H9 (cell line): ENCODE measurements at regions not wholly inside any gene's neighbourhood (a gene's known extent, or its start where the extent isn't known, plus 50 kb on each side); places are given as distances from the start of the nearest gene placed in this dataset.

ENCODE experiments used
- DNase-seq: peaks from one replicate; pipeline ENCODE4 v3.0.0-alpha.2; 2017
- H2AFZ ChIP-seq: one replicate; pipeline ENCODE4 v1.6.1; 2013; ENCODE audit warnings: mild to moderate bottlenecking, low read length, control low read depth, moderate library complexity
- H2AK5ac ChIP-seq: 2 replicates; pipeline ENCODE4 v1.6.1; 2013; ENCODE audit warnings: low read length, control low read depth, mixed read lengths; ENCODE audit not compliant: insufficient read length
- H2BK120ac ChIP-seq: one replicate; pipeline ENCODE4 v1.6.1; 2013; ENCODE audit warnings: low read depth, mild to moderate bottlenecking, low read length, control low read depth, inconsistent platforms; ENCODE audit not compliant: poor library complexity, severe bottlenecking
- H2BK12ac ChIP-seq: 2 replicates; pipeline ENCODE4 v1.6.1; 2013; ENCODE audit warnings: low read length, control low read depth, mixed read lengths, low read depth; ENCODE audit not compliant: insufficient read length
- H2BK15ac ChIP-seq: 2 replicates; pipeline ENCODE4 v1.6.1; 2013; ENCODE audit warnings: low read depth, low read length, control low read depth
- H2BK20ac ChIP-seq: one replicate; pipeline ENCODE4 v1.6.1; 2013; ENCODE audit warnings: low read depth, mild to moderate bottlenecking, low read length, control low read depth, inconsistent platforms; ENCODE audit not compliant: poor library complexity, severe bottlenecking
- H2BK5ac ChIP-seq: 2 replicates; pipeline ENCODE4 v1.6.1; 2013; ENCODE audit warnings: low read length, control low read depth, mixed read lengths; ENCODE audit not compliant: insufficient read length
- H3K14ac ChIP-seq: 2 replicates; pipeline ENCODE4 v1.6.1; 2013; ENCODE audit warnings: low read length, control low read depth; ENCODE audit not compliant: insufficient read depth
- H3K18ac ChIP-seq: 2 replicates; pipeline ENCODE4 v1.6.1; 2013; ENCODE audit warnings: low read depth, mild to moderate bottlenecking, mixed read lengths, low read length, control low read depth; ENCODE audit not compliant: insufficient read length
- H3K23ac ChIP-seq: 2 replicates; pipeline ENCODE4 v1.6.1; 2013; ENCODE audit warnings: low read length, control low read depth, mixed read lengths, low read depth; ENCODE audit not compliant: insufficient read length
- H3K23me2 ChIP-seq: 2 replicates; pipeline ENCODE4 v1.6.1; 2013; ENCODE audit warnings: low read depth, mild to moderate bottlenecking, mixed read lengths, low read length, control low read depth; ENCODE audit not compliant: insufficient read length, poor library complexity, severe bottlenecking
- H3K27ac ChIP-seq: 2 replicates; pipeline ENCODE4 v1.5.1; 2013; ENCODE audit warnings: low read length, control low read depth, mixed read lengths, low read depth; ENCODE audit not compliant: insufficient read length
- H3K27me3 ChIP-seq: 2 replicates; pipeline ENCODE4 v1.6.1; 2013; ENCODE audit warnings: low read length, control low read depth, inconsistent platforms; ENCODE audit not compliant: insufficient read depth
- H3K4ac ChIP-seq: 2 replicates; pipeline ENCODE4 v1.6.1; 2013; ENCODE audit warnings: low read depth, mild to moderate bottlenecking, control low read depth, inconsistent platforms, low read length, moderate library complexity
- H3K4me1 ChIP-seq: 2 replicates; pipeline ENCODE4 v1.6.1; 2013; ENCODE audit warnings: low read length, control low read depth, inconsistent platforms; ENCODE audit not compliant: insufficient read depth
- H3K4me2 ChIP-seq: 2 replicates; pipeline ENCODE4 v1.6.1; 2013; ENCODE audit warnings: low read length, control low read depth, mixed read lengths; ENCODE audit not compliant: insufficient read length, insufficient read depth
- H3K56ac ChIP-seq: 2 replicates; pipeline ENCODE4 v1.6.1; 2013; ENCODE audit warnings: low read depth, mild to moderate bottlenecking, mixed read lengths, low read length, control low read depth; ENCODE audit not compliant: insufficient read length
- H3K79me1 ChIP-seq: 2 replicates; pipeline ENCODE4 v1.6.1; 2013; ENCODE audit warnings: low read depth, mild to moderate bottlenecking, moderate library complexity, low read length, control low read depth, inconsistent platforms; ENCODE audit not compliant: insufficient read depth, poor library complexity, severe bottlenecking
- H3K79me2 ChIP-seq: 2 replicates; pipeline ENCODE4 v1.6.1; 2013; ENCODE audit warnings: low read length, control low read depth, inconsistent platforms; ENCODE audit not compliant: insufficient read depth
- H3K9ac ChIP-seq: 2 replicates; pipeline ENCODE4 v1.6.1; 2013; ENCODE audit warnings: low read length, control low read depth, mixed read lengths; ENCODE audit not compliant: insufficient read length; ENCODE audit errors: extremely low read depth
- H3K9me3 ChIP-seq: one replicate; pipeline ENCODE4 v1.6.1; 2013; ENCODE audit warnings: low read depth, low read length, inconsistent platforms; ENCODE audit not compliant: control insufficient read depth
- H3T11ph ChIP-seq: one replicate; pipeline ENCODE4 v1.6.1; 2013; ENCODE audit warnings: mild to moderate bottlenecking, low read length, control low read depth, inconsistent platforms
- H4K20me1 ChIP-seq: one replicate; pipeline ENCODE4 v1.6.1; 2013; ENCODE audit not compliant: control insufficient read depth, insufficient read length, insufficient read depth
- H4K5ac ChIP-seq: 2 replicates; pipeline ENCODE4 v1.6.1; 2013; ENCODE audit warnings: low read depth, mild to moderate bottlenecking, mixed read lengths, low read length, control low read depth; ENCODE audit not compliant: insufficient read length
- H4K8ac ChIP-seq: replicated peaks from 2 replicates; pipeline ENCODE4 v1.6.1; 2013; ENCODE audit warnings: low read length, control low read depth, mixed read lengths, low read depth; ENCODE audit not compliant: insufficient read length
- H4K91ac ChIP-seq: 2 replicates; pipeline ENCODE4 v1.6.1; 2013; ENCODE audit warnings: low read depth, mild to moderate bottlenecking, moderate library complexity, mixed read lengths, low read length, control low read depth; ENCODE audit not compliant: insufficient read length
- H3K27ac Mint-ChIP-seq, 3 experiments: 2 replicates in 2 of 3; 3 replicates in 1 of 3; pipeline ENCODE4 v1.8.0; 2020 to 2021; ENCODE audit warnings: mixed read lengths in 3 of 3, mild to moderate bottlenecking in 1 of 3, moderate library complexity in 1 of 3
- H3K27me3 Mint-ChIP-seq: 2 replicates; pipeline ENCODE4 v1.8.0; 2021; ENCODE audit warnings: low read depth, mild to moderate bottlenecking, moderate library complexity, mixed read lengths
- H3K36me3 Mint-ChIP-seq, 3 experiments: 2 replicates in 2 of 3; 3 replicates in 1 of 3; pipeline ENCODE4 v1.8.0; 2020 to 2021; ENCODE audit warnings: low read depth in 3 of 3, mixed read lengths in 3 of 3; ENCODE audit not compliant: insufficient read depth in 1 of 3
- H3K4me1 Mint-ChIP-seq, 2 experiments: 2 replicates each; pipeline ENCODE4 v1.8.0; 2020; ENCODE audit warnings: mixed read lengths in 2 of 2
- H3K4me3 Mint-ChIP-seq, 2 experiments: 2 replicates in 1 of 2; 3 replicates in 1 of 2; pipeline ENCODE4 v1.8.0; 2020 to 2021; ENCODE audit warnings: mild to moderate bottlenecking in 2 of 2, mixed read lengths in 2 of 2, moderate library complexity in 1 of 2
- H3K9me3 Mint-ChIP-seq, 2 experiments: 2 replicates in 1 of 2; 3 replicates in 1 of 2; pipeline ENCODE4 v1.8.0; 2020; ENCODE audit warnings: mild to moderate bottlenecking in 2 of 2, mixed read lengths in 2 of 2, moderate library complexity in 1 of 2
- WGBS: extraction: QIAGEN DNeasy Blood & Tissue Kit; methylation state at CpG from one replicate; pipeline ENCODE4 v1.1.7; 2013; ENCODE audit warnings: missing lambda C conversion rate, low lambda C conversion rate, mixed read lengths; ENCODE audit not compliant: insufficient read length; ENCODE audit errors: extremely low coverage; 5-methylcytosine and 5-hydroxymethylcytosine counted together
- TF ChIP-seq, protein P1 (sequence below): fragments of 200-600 bp; sonication (generic); conservative IDR thresholded peaks from 3 replicates; pipeline ENCODE4 v1.8.0; 2021; ENCODE audit warnings: antibody characterized with exemption, mild to moderate bottlenecking

- Histone ChIP-seq H3K23me2 (no peaks in the 10 kb centered on the region), H2BK120ac (no peak overlapping the region), H2AFZ (no peak overlapping the region), H3K27ac (no peak overlapping the region), H3K18ac (no peak overlapping the region), H2BK5ac (no peak overlapping the region), H3K27me3 (no peaks in the 10 kb centered on the region), H4K91ac (no peak overlapping the region), H3K9me3 (no peaks in the 10 kb centered on the region), H3K23ac (no peak overlapping the region), H4K5ac (no peak overlapping the region), H3K56ac (no peak overlapping the region), H3K14ac (peak overlapping the region; percentile 6; the same call in 1 of the 2 replicates), H2BK15ac (no peak overlapping the region), H3K79me2 (no peaks in the 10 kb centered on the region), H3K4ac (no peak overlapping the region), H2BK20ac (no peak overlapping the region), H4K8ac (no peak overlapping the region), H3K9ac (no peak overlapping the region), H2AK5ac (no peak overlapping the region), H2BK12ac (no peak overlapping the region), H3K4me2 (no peak overlapping the region), H3T11ph (no peak overlapping the region), H4K20me1 (no peaks in the 10 kb centered on the region), H3K4me1 (no peaks in the 10 kb centered on the region), H3K79me1 (no peaks in the 10 kb centered on the region)
- Mint-ChIP-seq H3K36me3 (no peaks in the 10 kb centered on the region), H3K27ac (peak overlapping the region in 1 of 3 experiments; percentile 88; a peak in 3 of 7 replicates), H3K9me3 (no peaks in the 10 kb centered on the region; a peak in 1 of 5 replicates), H3K4me1 (no peaks in the 10 kb centered on the region), H3K4me3 (no peak overlapping the region), H3K27me3 (0 out of 2 replicates have a peak, but pooled peaks cover 2% of the 10 kb centered on the region)
- DNase-seq = no peak
- TF ChIP-seq, protein P1, sequence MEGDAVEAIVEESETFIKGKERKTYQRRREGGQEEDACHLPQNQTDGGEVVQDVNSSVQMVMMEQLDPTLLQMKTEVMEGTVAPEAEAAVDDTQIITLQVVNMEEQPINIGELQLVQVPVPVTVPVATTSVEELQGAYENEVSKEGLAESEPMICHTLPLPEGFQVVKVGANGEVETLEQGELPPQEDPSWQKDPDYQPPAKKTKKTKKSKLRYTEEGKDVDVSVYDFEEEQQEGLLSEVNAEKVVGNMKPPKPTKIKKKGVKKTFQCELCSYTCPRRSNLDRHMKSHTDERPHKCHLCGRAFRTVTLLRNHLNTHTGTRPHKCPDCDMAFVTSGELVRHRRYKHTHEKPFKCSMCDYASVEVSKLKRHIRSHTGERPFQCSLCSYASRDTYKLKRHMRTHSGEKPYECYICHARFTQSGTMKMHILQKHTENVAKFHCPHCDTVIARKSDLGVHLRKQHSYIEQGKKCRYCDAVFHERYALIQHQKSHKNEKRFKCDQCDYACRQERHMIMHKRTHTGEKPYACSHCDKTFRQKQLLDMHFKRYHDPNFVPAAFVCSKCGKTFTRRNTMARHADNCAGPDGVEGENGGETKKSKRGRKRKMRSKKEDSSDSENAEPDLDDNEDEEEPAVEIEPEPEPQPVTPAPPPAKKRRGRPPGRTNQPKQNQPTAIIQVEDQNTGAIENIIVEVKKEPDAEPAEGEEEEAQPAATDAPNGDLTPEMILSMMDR = no peak
- WGBS = no CpG with 5 or more reads among the region's 18 CpGs
Observed at GRCh38 chr10:44575601-44576380, 190.9 kb upstream of the CXCL12 start.
